ENCODE measurements at regions not wholly inside any gene's neighbourhood (a gene's known extent, or its start where the extent isn't known, plus 50 kb on each side); places are given as distances from the start of the nearest gene placed in this dataset.

DNA sequence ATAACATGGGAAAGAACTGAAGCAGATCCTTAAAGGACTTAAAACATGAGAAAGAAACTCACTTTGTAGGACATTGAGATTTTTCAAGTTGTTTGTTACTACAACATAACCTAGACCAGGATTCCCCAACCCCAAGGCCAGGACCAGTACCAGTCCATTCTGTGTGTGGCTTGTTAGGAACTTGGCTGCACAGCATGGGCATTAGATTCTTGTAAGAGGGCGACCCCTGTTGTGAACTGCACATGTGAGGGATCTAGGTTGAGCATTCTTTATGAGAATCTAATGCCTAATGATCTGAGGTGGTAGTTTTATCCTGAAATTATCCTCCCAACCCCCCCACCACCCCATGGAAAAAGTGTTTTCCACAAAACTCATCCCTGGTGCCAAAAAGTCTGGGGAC, 566.1 kb downstream of the KCTD8 start:
- no peaks in the 10 kb centered on the region for H3K36me3 ChIP-seq (ENCODE audit: insufficient read depth)
- no peak overlapping the region for H3K27ac Mint-ChIP-seq
- no peaks in the 10 kb centered on the region for H3K27me3 Mint-ChIP-seq (ENCODE audit: insufficient read depth, low read depth, poor library complexity)
- no peak overlapping the region for H2AFZ ChIP-seq
- ATAC-seq: no peak
- no peaks in the 10 kb centered on the region for H3F3A ChIP-seq (replicated peaks; ENCODE audit: low read depth)
- H4K20me1 ChIP-seq (replicated peaks; ENCODE audit: insufficient read depth): no peaks in the 10 kb centered on the region
- no peak for TF ChIP-seq ZNF114 (CRISPR knock-in tag; IDR thresholded peaks at IDR 0.05)
- TF ChIP-seq STAT1 (IDR thresholded peaks at IDR 0.05; ENCODE audit: unreplicated experiment): no peak
- no peak for TF ChIP-seq EZH2phosphoT487 (IDR thresholded peaks at IDR 0.05; ENCODE audit: unreplicated experiment)
- H3K27me3 ChIP-seq (ENCODE audit: insufficient read depth): no peaks in the 10 kb centered on the region
- no peaks in the 10 kb centered on the region for H3K4me1 Mint-ChIP-seq
- no peak overlapping the region for H3K27ac ChIP-seq (ENCODE audit: low read depth)
- no peak for DNase-seq (ENCODE audit: low spot score)
- H3K36me3 Mint-ChIP-seq (ENCODE audit: low read depth): peaks cover 11% of the 10 kb centered on the region; the same call in 2 of the 3 replicates
- H3K4me1 ChIP-seq (ENCODE audit: insufficient read depth): no peaks in the 10 kb centered on the region
- H3K9me2 ChIP-seq (ENCODE audit: insufficient read depth): no peaks in the 10 kb centered on the region; the same call in 1 of the 2 replicates
- H3K4me2 ChIP-seq: no peak overlapping the region
- no peaks in the 10 kb centered on the region for H3K79me2 ChIP-seq (replicated peaks; ENCODE audit: insufficient read depth)
- H3K9me3 Mint-ChIP-seq: peaks cover 16% of the 10 kb centered on the region; the same call in 2 of the 3 replicates
- no peak overlapping the region for H3K4me3 ChIP-seq
- no peak overlapping the region for H3K4me3 Mint-ChIP-seq

DNA sequence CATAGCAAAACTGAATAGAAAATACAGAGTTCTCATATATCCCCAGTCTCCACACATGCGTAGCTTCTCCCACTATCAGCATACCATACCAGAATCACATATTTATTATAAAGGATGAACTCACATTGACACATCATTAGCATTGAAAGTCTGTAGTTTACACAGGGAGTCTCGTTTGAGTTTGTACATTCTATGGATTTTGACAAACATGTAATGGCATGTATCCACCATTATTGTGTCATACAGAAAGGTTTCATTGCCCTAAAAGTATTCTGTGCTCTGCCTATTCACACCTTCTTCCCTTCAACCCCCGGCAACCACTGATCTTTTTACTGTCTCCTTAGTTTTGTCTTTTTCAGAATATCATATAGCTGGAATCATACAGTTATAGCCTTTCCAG, 562.4 kb downstream of the KCTD8 start:
- no peak overlapping the region for H3K4me2 ChIP-seq
- H3F3A ChIP-seq (replicated peaks; ENCODE audit: low read depth): no peaks in the 10 kb centered on the region
- H3K27ac ChIP-seq (ENCODE audit: low read depth): no peak overlapping the region
- H3K27ac Mint-ChIP-seq: no peak overlapping the region
- no peaks in the 10 kb centered on the region for H3K27me3 ChIP-seq (ENCODE audit: insufficient read depth)
- no peaks in the 10 kb centered on the region for H3K4me1 ChIP-seq (ENCODE audit: insufficient read depth)
- ATAC-seq (no peak), DNase-seq (ENCODE audit: low spot score) (no peak)
- no peak overlapping the region for H3K4me3 ChIP-seq
- no peaks in the 10 kb centered on the region for H3K9me2 ChIP-seq (ENCODE audit: insufficient read depth)
- no peak overlapping the region for H2AFZ ChIP-seq
- no peaks in the 10 kb centered on the region for H4K20me1 ChIP-seq (replicated peaks; ENCODE audit: insufficient read depth)
- H3K36me3 Mint-ChIP-seq (ENCODE audit: low read depth): peaks cover 11% of the 10 kb centered on the region; the same call in 2 of the 3 replicates
- H3K9me3 Mint-ChIP-seq: peaks cover 17% of the 10 kb centered on the region; the same call in 2 of the 3 replicates
- H3K4me3 Mint-ChIP-seq: no peak overlapping the region
- H3K27me3 Mint-ChIP-seq (ENCODE audit: insufficient read depth, low read depth, poor library complexity): no peaks in the 10 kb centered on the region
- TF ChIP-seq EZH2 (IDR thresholded peaks at IDR 0.05; ENCODE audit: low read depth, unreplicated experiment) (no peak), ZNF114 (CRISPR knock-in tag; IDR thresholded peaks at IDR 0.05) (no peak), JUNB (IDR thresholded peaks at IDR 0.05; ENCODE audit: unreplicated experiment) (no peak), CREB1 (CRISPR knock-in tag; IDR thresholded peaks at IDR 0.05; ENCODE audit: low read depth) (no peak)
- TF ChIP-seq, protein P1, sequence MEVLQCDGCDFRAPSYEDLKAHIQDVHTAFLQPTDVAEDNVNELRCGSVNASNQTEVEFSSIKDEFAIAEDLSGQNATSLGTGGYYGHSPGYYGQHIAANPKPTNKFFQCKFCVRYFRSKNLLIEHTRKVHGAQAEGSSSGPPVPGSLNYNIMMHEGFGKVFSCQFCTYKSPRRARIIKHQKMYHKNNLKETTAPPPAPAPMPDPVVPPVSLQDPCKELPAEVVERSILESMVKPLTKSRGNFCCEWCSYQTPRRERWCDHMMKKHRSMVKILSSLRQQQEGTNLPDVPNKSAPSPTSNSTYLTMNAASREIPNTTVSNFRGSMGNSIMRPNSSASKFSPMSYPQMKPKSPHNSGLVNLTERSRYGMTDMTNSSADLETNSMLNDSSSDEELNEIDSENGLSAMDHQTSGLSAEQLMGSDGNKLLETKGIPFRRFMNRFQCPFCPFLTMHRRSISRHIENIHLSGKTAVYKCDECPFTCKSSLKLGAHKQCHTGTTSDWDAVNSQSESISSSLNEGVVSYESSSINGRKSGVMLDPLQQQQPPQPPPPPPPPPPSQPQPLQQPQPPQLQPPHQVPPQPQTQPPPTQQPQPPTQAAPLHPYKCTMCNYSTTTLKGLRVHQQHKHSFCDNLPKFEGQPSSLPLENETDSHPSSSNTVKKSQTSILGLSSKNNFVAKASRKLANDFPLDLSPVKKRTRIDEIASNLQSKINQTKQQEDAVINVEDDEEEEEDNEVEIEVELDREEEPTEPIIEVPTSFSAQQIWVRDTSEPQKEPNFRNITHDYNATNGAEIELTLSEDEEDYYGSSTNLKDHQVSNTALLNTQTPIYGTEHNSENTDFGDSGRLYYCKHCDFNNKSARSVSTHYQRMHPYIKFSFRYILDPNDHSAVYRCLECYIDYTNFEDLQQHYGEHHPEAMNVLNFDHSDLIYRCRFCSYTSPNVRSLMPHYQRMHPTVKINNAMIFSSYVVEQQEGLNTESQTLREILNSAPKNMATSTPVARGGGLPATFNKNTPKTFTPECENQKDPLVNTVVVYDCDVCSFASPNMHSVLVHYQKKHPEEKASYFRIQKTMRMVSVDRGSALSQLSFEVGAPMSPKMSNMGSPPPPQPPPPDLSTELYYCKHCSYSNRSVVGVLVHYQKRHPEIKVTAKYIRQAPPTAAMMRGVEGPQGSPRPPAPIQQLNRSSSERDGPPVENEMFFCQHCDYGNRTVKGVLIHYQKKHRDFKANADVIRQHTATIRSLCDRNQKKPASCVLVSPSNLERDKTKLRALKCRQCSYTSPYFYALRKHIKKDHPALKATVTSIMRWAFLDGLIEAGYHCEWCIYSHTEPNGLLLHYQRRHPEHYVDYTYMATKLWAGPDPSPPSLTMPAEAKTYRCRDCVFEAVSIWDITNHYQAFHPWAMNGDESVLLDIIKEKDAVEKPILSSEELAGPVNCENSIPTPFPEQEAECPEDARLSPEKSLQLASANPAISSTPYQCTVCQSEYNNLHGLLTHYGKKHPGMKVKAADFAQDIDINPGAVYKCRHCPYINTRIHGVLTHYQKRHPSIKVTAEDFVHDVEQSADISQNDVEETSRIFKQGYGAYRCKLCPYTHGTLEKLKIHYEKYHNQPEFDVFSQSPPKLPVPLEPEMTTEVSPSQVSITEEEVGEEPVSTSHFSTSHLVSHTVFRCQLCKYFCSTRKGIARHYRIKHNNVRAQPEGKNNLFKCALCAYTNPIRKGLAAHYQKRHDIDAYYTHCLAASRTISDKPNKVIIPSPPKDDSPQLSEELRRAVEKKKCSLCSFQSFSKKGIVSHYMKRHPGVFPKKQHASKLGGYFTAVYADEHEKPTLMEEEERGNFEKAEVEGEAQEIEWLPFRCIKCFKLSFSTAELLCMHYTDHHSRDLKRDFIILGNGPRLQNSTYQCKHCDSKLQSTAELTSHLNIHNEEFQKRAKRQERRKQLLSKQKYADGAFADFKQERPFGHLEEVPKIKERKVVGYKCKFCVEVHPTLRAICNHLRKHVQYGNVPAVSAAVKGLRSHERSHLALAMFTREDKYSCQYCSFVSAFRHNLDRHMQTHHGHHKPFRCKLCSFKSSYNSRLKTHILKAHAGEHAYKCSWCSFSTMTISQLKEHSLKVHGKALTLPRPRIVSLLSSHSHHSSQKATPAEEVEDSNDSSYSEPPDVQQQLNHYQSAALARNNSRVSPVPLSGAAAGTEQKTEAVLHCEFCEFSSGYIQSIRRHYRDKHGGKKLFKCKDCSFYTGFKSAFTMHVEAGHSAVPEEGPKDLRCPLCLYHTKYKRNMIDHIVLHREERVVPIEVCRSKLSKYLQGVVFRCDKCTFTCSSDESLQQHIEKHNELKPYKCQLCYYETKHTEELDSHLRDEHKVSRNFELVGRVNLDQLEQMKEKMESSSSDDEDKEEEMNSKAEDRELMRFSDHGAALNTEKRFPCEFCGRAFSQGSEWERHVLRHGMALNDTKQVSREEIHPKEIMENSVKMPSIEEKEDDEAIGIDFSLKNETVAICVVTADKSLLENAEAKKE (CRISPR knock-in tag; IDR thresholded peaks at IDR 0.05): no peak
- no peaks in the 10 kb centered on the region for H3K79me2 ChIP-seq (replicated peaks; ENCODE audit: insufficient read depth)
- H3K36me3 ChIP-seq (ENCODE audit: insufficient read depth): no peaks in the 10 kb centered on the region
- H3K4me1 Mint-ChIP-seq: no peaks in the 10 kb centered on the region

All from GM23338 (cell line).